OCI-LY1 (cell line): ENCODE measurements at regions not wholly inside any gene's neighbourhood (a gene's known extent, or its start where the extent isn't known, plus 50 kb on each side); places are given as distances from the start of the nearest gene placed in this dataset.

Experiments used
- H2AFZ ChIP-seq: fragments of 200-600 bp; sonication (generic), shearing (Covaris generic); 2 replicates; pipeline ENCODE4 v1.6.0; 2014; ENCODE audit warnings: antibody characterized with exemption, mild to moderate bottlenecking, low read length
- H3F3A ChIP-seq: fragments of 200-600 bp; sonication (generic), shearing (Covaris generic); 2 replicates; pipeline ENCODE4 v1.6.0; 2014; ENCODE audit warnings: mild to moderate bottlenecking, antibody characterized with exemption, low read length, moderate library complexity; ENCODE audit not compliant: insufficient read depth
- H3K27ac ChIP-seq: fragments of 200-600 bp; sonication (generic); 2 replicates; pipeline ENCODE4 v1.5.1; 2014; ENCODE audit warnings: low read length, mixed run types, mild to moderate bottlenecking, low read depth; ENCODE audit not compliant: poor library complexity, severe bottlenecking
- H3K27me3 ChIP-seq: fragments of 200-600 bp; sonication (generic); 2 replicates; pipeline ENCODE4 v1.6.0; 2014; ENCODE audit warnings: antibody characterized with exemption, mild to moderate bottlenecking, low read length, moderate library complexity; ENCODE audit not compliant: insufficient read depth
- H3K36me3 ChIP-seq: fragments of 200-600 bp; sonication (generic); 2 replicates; pipeline ENCODE4 v1.6.1; 2014; ENCODE audit warnings: mild to moderate bottlenecking, antibody characterized with exemption, low read length, moderate library complexity, mixed read lengths; ENCODE audit not compliant: insufficient read depth
- H3K4me1 ChIP-seq: fragments of 200-600 bp; sonication (generic); 2 replicates; pipeline ENCODE4 v1.5.1; 2014; ENCODE audit warnings: mild to moderate bottlenecking, low read length, moderate library complexity; ENCODE audit not compliant: insufficient read depth, severe bottlenecking
- H3K4me2 ChIP-seq: fragments of 200-600 bp; sonication (generic), shearing (Covaris generic); 2 replicates; pipeline ENCODE4 v1.6.1; 2014; ENCODE audit warnings: low read length
- H3K4me3 ChIP-seq: fragments of 200-600 bp; sonication (generic); 2 replicates; pipeline ENCODE4 v1.5.1; 2014; ENCODE audit warnings: low read length, low read depth, mild to moderate bottlenecking, mixed read lengths; ENCODE audit not compliant: poor library complexity, severe bottlenecking
- H3K79me2 ChIP-seq: fragments of 200-600 bp; shearing (Covaris generic); 2 replicates; pipeline ENCODE4 v1.6.1; 2016; ENCODE audit warnings: mixed run types, low read length, mixed read lengths; ENCODE audit not compliant: insufficient read depth
- H3K9ac ChIP-seq: fragments of 200-600 bp; sonication (generic), shearing (Covaris generic); 2 replicates; pipeline ENCODE4 v1.6.1; 2014; ENCODE audit warnings: mild to moderate bottlenecking, low read length, mixed read lengths
- H3K9me2 ChIP-seq: fragments of 200-600 bp; sonication (generic), shearing (Covaris generic); 2 replicates; pipeline ENCODE4 v1.6.1; 2014; ENCODE audit warnings: low read depth, mild to moderate bottlenecking, low read length, mixed read lengths
- H3K9me3 ChIP-seq: fragments of 200-600 bp; shearing (Covaris generic); 2 replicates; pipeline ENCODE4 v1.6.1; 2014; ENCODE audit warnings: low read length, mixed read lengths
- H4K20me1 ChIP-seq: fragments of 200-600 bp; sonication (generic), shearing (Covaris generic); 2 replicates; pipeline ENCODE4 v1.6.0; 2016; ENCODE audit warnings: mild to moderate bottlenecking, low read length; ENCODE audit not compliant: insufficient read depth
- CTCF ChIP-seq: fragments of 200-600 bp; sonication (generic), shearing (Covaris generic); IDR thresholded peaks from 2 replicates; pipeline ENCODE4 v1.5.1; 2017; ENCODE audit warnings: mild to moderate bottlenecking, antibody characterized with exemption, low read length, moderate library complexity, mixed read lengths
- EZH2 ChIP-seq: fragments of 200-600 bp; sonication (generic), shearing (Covaris generic); IDR thresholded peaks from 2 replicates; pipeline ENCODE4 v1.8.0; 2017; ENCODE audit warnings: borderline replicate concordance, mixed run types, mild to moderate bottlenecking, antibody characterized with exemption, low read length, moderate library complexity, mixed read lengths

DNA sequence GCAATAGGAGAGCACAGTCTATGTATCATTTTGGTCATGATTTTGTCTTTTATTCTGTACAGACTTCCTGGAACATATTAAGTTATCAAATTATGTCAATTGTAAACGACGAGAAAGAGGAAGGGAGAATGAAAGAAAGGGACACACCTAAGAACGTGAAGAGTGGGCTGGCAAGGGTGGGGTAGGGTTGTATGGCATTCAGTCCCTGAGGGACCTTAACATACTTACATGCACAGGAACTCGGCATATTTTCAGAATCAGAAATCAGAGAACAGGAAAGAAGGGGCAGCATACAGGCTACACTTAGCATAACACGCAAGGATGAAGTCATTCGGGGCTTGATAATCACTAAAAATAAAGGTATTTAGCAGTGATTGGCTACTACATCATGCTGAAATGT, 1375.0 kb upstream of the ADGRL3 start:
- no peaks in the 10 kb centered on the region for H3K79me2 ChIP-seq
- H3K9me3 ChIP-seq, result no peaks in the 10 kb centered on the region
- no peak for TF ChIP-seq CTCF
- no peak for TF ChIP-seq EZH2
- no peaks in the 10 kb centered on the region for H3K27me3 ChIP-seq
- H3K36me3 ChIP-seq, result no peaks in the 10 kb centered on the region
- no peak overlapping the region for H3K27ac ChIP-seq
- H3K4me3 ChIP-seq, result no peak overlapping the region
- no peaks in the 10 kb centered on the region for H4K20me1 ChIP-seq
- no peaks in the 10 kb centered on the region for H3F3A ChIP-seq
- no peak overlapping the region for H3K4me2 ChIP-seq
- no peaks in the 10 kb centered on the region for H3K9me2 ChIP-seq
- H2AFZ ChIP-seq, result no peak overlapping the region
- H3K9ac ChIP-seq, result no peak overlapping the region
- no peaks in the 10 kb centered on the region for H3K4me1 ChIP-seq

GRCh38 chr4:59831746-59832145, 1368.4 kb upstream of the ADGRL3 start:
- no peak overlapping the region for H3K4me2 ChIP-seq
- no peaks in the 10 kb centered on the region for H3K9me2 ChIP-seq
- no peak overlapping the region for H3K4me3 ChIP-seq
- no peak overlapping the region for H3K9ac ChIP-seq
- H3K79me2 ChIP-seq, result no peaks in the 10 kb centered on the region
- H3K9me3 ChIP-seq, result no peaks in the 10 kb centered on the region
- H3K36me3 ChIP-seq, result no peaks in the 10 kb centered on the region
- TF ChIP-seq CTCF (no peak), EZH2 (no peak)
- H3F3A ChIP-seq, result no peaks in the 10 kb centered on the region
- no peaks in the 10 kb centered on the region for H3K4me1 ChIP-seq
- no peak overlapping the region for H2AFZ ChIP-seq
- H3K27me3 ChIP-seq, result no peaks in the 10 kb centered on the region
- H3K27ac ChIP-seq, result no peak overlapping the region
- no peaks in the 10 kb centered on the region for H4K20me1 ChIP-seq

DNA sequence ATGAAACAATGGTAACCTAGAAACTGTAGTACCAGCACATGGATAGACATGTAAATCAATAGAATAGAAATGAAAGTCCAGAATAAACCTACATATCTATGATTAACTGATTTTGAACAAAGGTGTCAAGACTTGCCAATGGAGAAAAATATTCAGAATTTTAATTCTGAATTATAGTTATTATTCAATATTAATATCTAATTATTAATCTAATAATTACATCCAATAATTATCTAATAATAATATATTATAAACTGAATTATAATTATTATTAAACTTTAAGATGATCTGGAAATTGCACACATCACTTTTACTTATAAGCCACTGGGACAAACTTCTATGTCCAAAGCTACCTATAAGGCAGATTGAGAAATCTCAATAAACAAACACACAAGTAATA, 1365.2 kb upstream of the ADGRL3 start:
- H3K36me3 ChIP-seq, result no peaks in the 10 kb centered on the region
- H3K27ac ChIP-seq, result no peak overlapping the region
- no peak overlapping the region for H3K4me2 ChIP-seq
- no peaks in the 10 kb centered on the region for H3K27me3 ChIP-seq
- H3K4me1 ChIP-seq, result no peaks in the 10 kb centered on the region
- H3K4me3 ChIP-seq, result no peak overlapping the region
- no peaks in the 10 kb centered on the region for H3K79me2 ChIP-seq
- no peak for TF ChIP-seq CTCF
- no peak for TF ChIP-seq EZH2
- H3K9me3 ChIP-seq, result no peaks in the 10 kb centered on the region
- no peaks in the 10 kb centered on the region for H3F3A ChIP-seq
- no peak overlapping the region for H2AFZ ChIP-seq
- no peak overlapping the region for H3K9ac ChIP-seq
- H4K20me1 ChIP-seq, result no peaks in the 10 kb centered on the region
- no peaks in the 10 kb centered on the region for H3K9me2 ChIP-seq
